GM12872 (cell line): ENCODE measurements at regions not wholly inside any gene's neighbourhood (a gene's known extent, or its start where the extent isn't known, plus 50 kb on each side); places are given as distances from the start of the nearest gene placed in this dataset.

Source experiments
- CTCF ChIP-seq: IDR thresholded peaks from 3 replicates; pipeline ENCODE4 v1.5.1; 2011; ENCODE audit warnings: low read depth, mild to moderate bottlenecking, low read length, moderate library complexity; ENCODE audit not compliant: insufficient read depth

DNA sequence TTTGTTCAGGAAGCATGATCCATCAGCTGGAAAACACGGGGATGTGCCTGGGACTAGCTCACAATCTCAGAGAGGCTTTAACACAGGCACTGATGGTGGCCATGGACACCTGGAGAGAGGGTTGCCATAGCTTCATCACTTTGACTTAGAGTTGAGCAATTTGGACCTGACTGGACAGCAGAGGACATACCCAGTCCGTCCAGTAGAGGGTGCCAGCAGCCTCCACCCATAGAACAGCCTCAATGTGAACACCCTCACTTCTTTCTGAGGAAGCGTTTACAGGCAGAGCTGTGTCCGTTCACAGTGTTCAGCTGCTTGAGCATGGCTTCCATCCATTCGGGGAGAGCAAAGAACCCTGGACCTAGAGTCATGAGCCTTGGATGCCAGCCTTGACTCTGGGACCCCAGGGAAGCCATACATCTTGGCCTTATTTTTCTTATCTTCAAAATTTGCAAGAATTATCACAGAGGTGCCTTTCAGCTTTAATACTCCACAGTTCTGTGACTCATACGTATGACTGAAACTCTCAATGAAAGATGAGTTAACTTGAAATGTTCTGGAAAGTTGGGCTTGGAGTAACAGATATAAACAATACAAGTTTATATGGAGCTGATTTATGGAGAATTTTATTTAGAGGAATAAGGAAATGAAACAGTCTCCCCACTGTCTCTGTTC, 302.9 kb upstream of the PODXL start:
- peak; percentile 97 for TF ChIP-seq CTCF

DNA sequence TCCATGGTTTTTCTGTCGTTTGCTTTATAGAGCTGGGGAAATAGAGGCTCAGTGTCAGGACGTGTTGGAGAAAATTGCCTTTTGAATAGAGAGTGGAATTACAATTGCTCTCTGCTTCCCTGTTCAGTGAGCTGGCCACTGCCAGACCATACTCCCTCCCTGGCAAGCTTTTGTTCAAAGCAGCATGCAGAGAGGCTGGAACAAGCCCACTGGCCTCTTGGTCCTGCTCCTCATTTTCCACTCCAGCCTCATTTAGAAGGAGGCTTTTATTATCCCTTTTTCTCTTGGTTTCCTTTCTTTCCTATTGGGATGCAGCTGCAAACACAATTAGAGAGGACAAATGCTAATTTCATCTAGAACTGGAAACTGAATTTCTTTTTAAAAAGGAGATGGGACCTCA, 302.2 kb upstream of the PODXL start:
- no peak for TF ChIP-seq CTCF

GRCh38 chr7:131849472-131849871, 293.0 kb upstream of the PODXL start:
- no peak for TF ChIP-seq CTCF

DNA sequence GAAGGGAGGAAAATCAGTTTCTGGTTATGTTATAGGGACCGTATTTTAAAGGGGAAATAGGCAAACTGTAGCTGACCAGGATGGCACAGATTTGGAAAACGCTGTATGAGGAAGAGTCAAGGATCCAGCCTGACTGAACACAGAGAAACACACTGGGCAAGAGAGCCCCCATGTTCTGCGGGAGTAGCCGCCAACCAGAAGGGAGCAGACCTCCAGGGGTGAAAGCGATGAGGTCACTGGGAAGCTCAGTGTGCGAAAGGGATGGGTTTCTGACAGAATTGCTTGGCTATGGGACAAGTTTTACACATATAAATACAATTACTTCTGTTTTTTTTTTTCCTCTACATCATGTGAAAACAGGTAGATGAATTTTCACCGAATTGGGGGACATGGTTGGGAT, 291.6 kb upstream of the PODXL start:
- no peak for TF ChIP-seq CTCF

GRCh38 chr7:131845573-131846314, 289.3 kb upstream of the PODXL start:
- no peak for TF ChIP-seq CTCF

DNA sequence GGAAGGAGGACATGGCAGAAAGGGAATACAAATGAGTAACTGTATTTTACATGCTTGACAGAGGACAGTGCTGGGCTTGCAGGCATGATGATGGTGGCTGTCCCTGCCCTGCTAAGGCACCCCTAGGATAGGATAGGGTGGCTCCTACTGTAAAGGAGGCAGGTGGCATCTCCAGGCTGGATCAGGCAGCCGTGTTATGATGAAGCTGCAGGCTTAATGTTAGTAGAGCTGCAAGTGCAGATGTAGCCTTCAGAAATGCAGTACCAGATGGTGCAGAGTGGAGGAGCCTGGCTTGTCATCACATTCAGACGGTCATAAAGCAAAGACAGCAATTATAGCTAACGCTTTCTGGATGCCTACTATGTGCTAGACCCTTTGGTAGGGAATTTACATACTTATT, 287.9 kb upstream of the PODXL start:
- no peak for TF ChIP-seq CTCF

DNA sequence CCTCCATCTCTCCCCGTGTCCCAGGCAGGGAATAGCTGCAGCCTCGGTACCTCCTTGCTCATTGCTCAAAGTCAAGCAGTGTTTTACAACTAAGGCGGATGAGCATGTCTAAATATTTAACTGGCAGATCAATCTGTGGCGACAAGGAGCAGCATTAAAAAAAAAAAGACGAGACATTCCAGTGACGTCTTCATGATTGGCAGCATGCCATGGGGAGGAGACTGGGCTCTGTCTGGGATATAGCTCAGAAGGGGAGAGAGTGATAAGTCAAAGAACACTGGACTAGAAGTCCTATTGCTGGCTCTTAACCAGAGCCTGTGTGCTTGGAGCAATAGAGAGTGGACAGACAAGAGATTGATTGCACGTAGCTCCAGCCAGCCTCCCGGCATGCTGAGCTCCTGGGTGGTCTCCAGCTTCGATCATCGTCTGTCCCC, 287.5 kb upstream of the PODXL start:
- TF ChIP-seq CTCF = no peak
